HL-60 (cell line): ENCODE measurements at regions not wholly inside any gene's neighbourhood (a gene's known extent, or its start where the extent isn't known, plus 50 kb on each side); places are given as distances from the start of the nearest gene placed in this dataset.

ENCODE experiments used
- GABPA ChIP-seq: IDR thresholded peaks from 2 replicates; pipeline ENCODE4 v1.6.1; 2012; ENCODE audit warnings: low read depth
- POLR2AphosphoS5 ChIP-seq: IDR thresholded peaks from 2 replicates; pipeline ENCODE4 v1.6.1; 2012; ENCODE audit warnings: low read depth
- SPI1 ChIP-seq: IDR thresholded peaks from 2 replicates; pipeline ENCODE4 v1.6.1; 2012; ENCODE audit warnings: low read depth, mild to moderate bottlenecking, borderline replicate concordance
- TF ChIP-seq, protein P1 (sequence below): IDR thresholded peaks from one replicate; pipeline ENCODE4 v1.5.1; 2011; ENCODE audit warnings: low read length, control low read depth, inconsistent platforms; ENCODE audit not compliant: insufficient read depth
- TF ChIP-seq, protein P2 (sequence below): IDR thresholded peaks from 2 replicates; pipeline ENCODE4 v1.6.1; 2012; ENCODE audit warnings: low read depth; ENCODE audit not compliant: insufficient replicate concordance

DNA sequence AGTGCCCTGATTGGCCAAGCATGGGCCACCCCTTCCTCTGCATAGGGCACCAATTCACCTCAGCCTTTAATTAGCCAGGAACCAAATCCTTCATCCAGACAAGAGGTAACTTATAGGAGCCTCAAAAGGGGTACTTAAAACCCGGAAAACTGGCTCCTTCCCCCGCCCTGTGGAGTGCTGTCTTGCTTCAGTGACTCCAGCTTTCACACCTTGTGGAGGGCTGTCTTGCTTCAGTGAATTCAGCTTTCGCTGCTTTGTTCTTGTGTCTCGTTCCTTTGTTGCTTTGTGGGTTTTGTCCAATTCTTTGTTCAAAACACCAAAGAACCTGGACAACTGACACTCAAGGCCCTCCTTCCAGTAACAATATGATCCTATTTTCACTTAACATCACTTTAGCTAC is 82.2 kb upstream of the FRG1 start:
- TF ChIP-seq, protein P1, sequence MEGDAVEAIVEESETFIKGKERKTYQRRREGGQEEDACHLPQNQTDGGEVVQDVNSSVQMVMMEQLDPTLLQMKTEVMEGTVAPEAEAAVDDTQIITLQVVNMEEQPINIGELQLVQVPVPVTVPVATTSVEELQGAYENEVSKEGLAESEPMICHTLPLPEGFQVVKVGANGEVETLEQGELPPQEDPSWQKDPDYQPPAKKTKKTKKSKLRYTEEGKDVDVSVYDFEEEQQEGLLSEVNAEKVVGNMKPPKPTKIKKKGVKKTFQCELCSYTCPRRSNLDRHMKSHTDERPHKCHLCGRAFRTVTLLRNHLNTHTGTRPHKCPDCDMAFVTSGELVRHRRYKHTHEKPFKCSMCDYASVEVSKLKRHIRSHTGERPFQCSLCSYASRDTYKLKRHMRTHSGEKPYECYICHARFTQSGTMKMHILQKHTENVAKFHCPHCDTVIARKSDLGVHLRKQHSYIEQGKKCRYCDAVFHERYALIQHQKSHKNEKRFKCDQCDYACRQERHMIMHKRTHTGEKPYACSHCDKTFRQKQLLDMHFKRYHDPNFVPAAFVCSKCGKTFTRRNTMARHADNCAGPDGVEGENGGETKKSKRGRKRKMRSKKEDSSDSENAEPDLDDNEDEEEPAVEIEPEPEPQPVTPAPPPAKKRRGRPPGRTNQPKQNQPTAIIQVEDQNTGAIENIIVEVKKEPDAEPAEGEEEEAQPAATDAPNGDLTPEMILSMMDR, result no peak
- no peak for TF ChIP-seq POLR2AphosphoS5
- TF ChIP-seq, protein P2, sequence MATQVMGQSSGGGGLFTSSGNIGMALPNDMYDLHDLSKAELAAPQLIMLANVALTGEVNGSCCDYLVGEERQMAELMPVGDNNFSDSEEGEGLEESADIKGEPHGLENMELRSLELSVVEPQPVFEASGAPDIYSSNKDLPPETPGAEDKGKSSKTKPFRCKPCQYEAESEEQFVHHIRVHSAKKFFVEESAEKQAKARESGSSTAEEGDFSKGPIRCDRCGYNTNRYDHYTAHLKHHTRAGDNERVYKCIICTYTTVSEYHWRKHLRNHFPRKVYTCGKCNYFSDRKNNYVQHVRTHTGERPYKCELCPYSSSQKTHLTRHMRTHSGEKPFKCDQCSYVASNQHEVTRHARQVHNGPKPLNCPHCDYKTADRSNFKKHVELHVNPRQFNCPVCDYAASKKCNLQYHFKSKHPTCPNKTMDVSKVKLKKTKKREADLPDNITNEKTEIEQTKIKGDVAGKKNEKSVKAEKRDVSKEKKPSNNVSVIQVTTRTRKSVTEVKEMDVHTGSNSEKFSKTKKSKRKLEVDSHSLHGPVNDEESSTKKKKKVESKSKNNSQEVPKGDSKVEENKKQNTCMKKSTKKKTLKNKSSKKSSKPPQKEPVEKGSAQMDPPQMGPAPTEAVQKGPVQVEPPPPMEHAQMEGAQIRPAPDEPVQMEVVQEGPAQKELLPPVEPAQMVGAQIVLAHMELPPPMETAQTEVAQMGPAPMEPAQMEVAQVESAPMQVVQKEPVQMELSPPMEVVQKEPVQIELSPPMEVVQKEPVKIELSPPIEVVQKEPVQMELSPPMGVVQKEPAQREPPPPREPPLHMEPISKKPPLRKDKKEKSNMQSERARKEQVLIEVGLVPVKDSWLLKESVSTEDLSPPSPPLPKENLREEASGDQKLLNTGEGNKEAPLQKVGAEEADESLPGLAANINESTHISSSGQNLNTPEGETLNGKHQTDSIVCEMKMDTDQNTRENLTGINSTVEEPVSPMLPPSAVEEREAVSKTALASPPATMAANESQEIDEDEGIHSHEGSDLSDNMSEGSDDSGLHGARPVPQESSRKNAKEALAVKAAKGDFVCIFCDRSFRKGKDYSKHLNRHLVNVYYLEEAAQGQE, result no peak
- TF ChIP-seq GABPA, result no peak
- no peak for TF ChIP-seq SPI1
